SK-N-SH treated with all-trans-retinoic acid at 6 μM for 48 hours (cell line): ENCODE measurements at regions not wholly inside any gene's neighbourhood (a gene's known extent, or its start where the extent isn't known, plus 50 kb on each side); places are given as distances from the start of the nearest gene placed in this dataset.

Experiments
- BACH2 ChIP-seq: fragments of 250-450 bp; sonication (Bioruptor Pico); IDR thresholded peaks from 2 replicates; pipeline ENCODE4 v1.9.0; 2021; ENCODE audit warnings: mild to moderate bottlenecking, borderline replicate concordance
- CSDC2 ChIP-seq: fragments of 250-450 bp; sonication (Bioruptor Pico); IDR thresholded peaks from 2 replicates; pipeline ENCODE4 v1.5.0; 2020; ENCODE audit warnings: mild to moderate bottlenecking, moderate library complexity
- ESRRG ChIP-seq: fragments of 250-450 bp; sonication (Bioruptor Pico); IDR thresholded peaks from 2 replicates; pipeline ENCODE4 v1.6.1; 2021; ENCODE audit warnings: mild to moderate bottlenecking
- OSR1 ChIP-seq: fragments of 250-450 bp; sonication (Bioruptor Pico); IDR thresholded peaks from 2 replicates; pipeline ENCODE4 v1.8.0; 2022; ENCODE audit warnings: moderate library complexity, mild to moderate bottlenecking, inconsistent platforms
- PATZ1 ChIP-seq: fragments of 250-450 bp; sonication (Bioruptor Pico); IDR thresholded peaks from 2 replicates; pipeline ENCODE4 v1.8.0; 2020; ENCODE audit warnings: mild to moderate bottlenecking, moderate library complexity, borderline replicate concordance
- ZC3H10 ChIP-seq: fragments of 250-450 bp; sonication (Bioruptor Pico); IDR thresholded peaks from 2 replicates; pipeline ENCODE4 v1.5.1; 2021; ENCODE audit warnings: mild to moderate bottlenecking, moderate library complexity
- ZFP3 ChIP-seq: fragments of 250-450 bp; sonication (Bioruptor Pico); IDR thresholded peaks from 2 replicates; pipeline ENCODE4 v1.5.0; 2020; ENCODE audit warnings: mild to moderate bottlenecking, moderate library complexity
- ZNF8 ChIP-seq: fragments of 450-650 bp; formaldehyde crosslinking; IDR thresholded peaks from 2 replicates; pipeline ENCODE4 v1.5.0; 2020; ENCODE audit warnings: mild to moderate bottlenecking, moderate library complexity

GRCh38 chr4:123339507-123340380 lies 56.9 kb upstream of the SPRY1 start:
- TF ChIP-seq ZC3H10: no peak
- no peak for TF ChIP-seq CSDC2 (CRISPR knock-in tag)
- TF ChIP-seq ZFP3 (CRISPR knock-in tag): no peak
- no peak for TF ChIP-seq OSR1 (CRISPR knock-in tag)
- TF ChIP-seq ZNF8: no peak
- no peak for TF ChIP-seq BACH2 (CRISPR knock-in tag)
- TF ChIP-seq ESRRG: no peak
- no peak for TF ChIP-seq PATZ1 (CRISPR knock-in tag)
